OCI-LY3 (cell line): ENCODE measurements at regions not wholly inside any gene's neighbourhood (a gene's known extent, or its start where the extent isn't known, plus 50 kb on each side); places are given as distances from the start of the nearest gene placed in this dataset.

Experiments
- EZH2phosphoT487 ChIP-seq: fragments of 200-600 bp; shearing (Covaris generic); IDR thresholded peaks from 2 replicates; pipeline ENCODE4 v1.6.1; 2018; ENCODE audit warnings: antibody characterized with exemption, mixed run types, low read depth
- TF ChIP-seq, protein P1 (sequence below): fragments of 200-600, 300-600 bp; sonication (generic); IDR thresholded peaks from 2 replicates; pipeline ENCODE4 v1.5.1; 2014; ENCODE audit warnings: antibody characterized with exemption, low read length, low read depth

DNA sequence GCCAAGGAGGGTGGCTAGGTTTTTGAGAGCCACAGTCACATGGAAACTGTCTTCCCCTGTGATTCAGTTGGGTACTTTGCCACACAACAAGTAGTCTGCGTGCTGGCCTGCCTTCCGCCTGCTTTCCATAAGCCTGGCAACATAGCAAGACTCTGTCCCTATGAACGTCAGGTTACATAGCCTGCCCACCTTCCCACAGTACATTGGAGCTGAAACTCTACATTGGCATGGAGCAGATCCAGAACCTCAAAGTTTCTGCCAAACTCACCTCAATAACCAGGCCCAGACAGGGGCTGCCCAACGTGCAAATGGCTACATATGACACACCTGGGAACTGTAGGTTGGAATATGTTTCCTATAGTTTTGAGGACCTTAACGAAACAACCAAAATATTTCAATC, 140.6 kb upstream of the PRICKLE2 start:
- TF ChIP-seq, protein P1, sequence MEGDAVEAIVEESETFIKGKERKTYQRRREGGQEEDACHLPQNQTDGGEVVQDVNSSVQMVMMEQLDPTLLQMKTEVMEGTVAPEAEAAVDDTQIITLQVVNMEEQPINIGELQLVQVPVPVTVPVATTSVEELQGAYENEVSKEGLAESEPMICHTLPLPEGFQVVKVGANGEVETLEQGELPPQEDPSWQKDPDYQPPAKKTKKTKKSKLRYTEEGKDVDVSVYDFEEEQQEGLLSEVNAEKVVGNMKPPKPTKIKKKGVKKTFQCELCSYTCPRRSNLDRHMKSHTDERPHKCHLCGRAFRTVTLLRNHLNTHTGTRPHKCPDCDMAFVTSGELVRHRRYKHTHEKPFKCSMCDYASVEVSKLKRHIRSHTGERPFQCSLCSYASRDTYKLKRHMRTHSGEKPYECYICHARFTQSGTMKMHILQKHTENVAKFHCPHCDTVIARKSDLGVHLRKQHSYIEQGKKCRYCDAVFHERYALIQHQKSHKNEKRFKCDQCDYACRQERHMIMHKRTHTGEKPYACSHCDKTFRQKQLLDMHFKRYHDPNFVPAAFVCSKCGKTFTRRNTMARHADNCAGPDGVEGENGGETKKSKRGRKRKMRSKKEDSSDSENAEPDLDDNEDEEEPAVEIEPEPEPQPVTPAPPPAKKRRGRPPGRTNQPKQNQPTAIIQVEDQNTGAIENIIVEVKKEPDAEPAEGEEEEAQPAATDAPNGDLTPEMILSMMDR = no peak
- no peak for TF ChIP-seq EZH2phosphoT487
